IMR-90 (cell line): ENCODE measurements at regions not wholly inside any gene's neighbourhood (a gene's known extent, or its start where the extent isn't known, plus 50 kb on each side); places are given as distances from the start of the nearest gene placed in this dataset.

Experiments used
- ATAC-seq: fragments of 200-7000 bp; cut with Tn5 transposase; 2 replicates; pipeline ENCODE4 v1.9.1; 2020; ENCODE audit warnings: low read depth, mild to moderate bottlenecking, moderate library complexity
- BruUV-seq: library from RNA; stranded (reverse); fragments of 400-500 nt; replicated peaks from 2 replicates; lab custom pipeline; 2021; lab: Mats Ljungman, UMichigan
- CTCF ChIA-PET: fragments of 300-600 bp; formaldehyde crosslinking; extraction: SDS; loops from one replicate; lab custom pipeline; 2021; ENCODE audit warnings: antibody characterized with exemption; lab: Yijun Ruan, JAX
- POLR2A ChIA-PET: fragments of 300-600 bp; sonication (Branson Sonifier 250); formaldehyde crosslinking; loops from one replicate; lab custom pipeline; 2022; ENCODE audit warnings: antibody characterized with exemption; ENCODE audit not compliant: unreplicated experiment; lab: Charles Lee
- DNase-seq: peaks from one replicate; pipeline ENCODE4 v3.0.0; 2013
- H2AFZ ChIP-seq: replicated peaks from 2 replicates; pipeline ENCODE3; 2013; ENCODE audit warnings: low read length, mild to moderate bottlenecking; ENCODE audit not compliant: poor library complexity
- H2AK5ac ChIP-seq: 2 replicates; pipeline ENCODE4 v1.6.1; 2013; ENCODE audit warnings: low read depth, low read length, inconsistent platforms
- H2AK9ac ChIP-seq: replicated peaks from 2 replicates; pipeline ENCODE3; 2013; ENCODE audit warnings: mild to moderate bottlenecking, low read depth, low read length, moderate library complexity; ENCODE audit not compliant: poor library complexity
- H2BK120ac ChIP-seq: 2 replicates; pipeline ENCODE4 v1.6.1; 2013; ENCODE audit warnings: low read depth, low read length, inconsistent platforms
- H2BK15ac ChIP-seq: 3 replicates; pipeline ENCODE4 v1.6.1; 2013; ENCODE audit warnings: low read depth, low read length, inconsistent platforms
- H2BK20ac ChIP-seq: 2 replicates; pipeline ENCODE4 v1.6.1; 2013; ENCODE audit warnings: low read depth, mild to moderate bottlenecking, inconsistent platforms, low read length, moderate library complexity
- H2BK5ac ChIP-seq: 2 replicates; pipeline ENCODE4 v1.6.1; 2013; ENCODE audit warnings: mild to moderate bottlenecking, low read depth, low read length, inconsistent platforms; ENCODE audit not compliant: poor library complexity, severe bottlenecking
- H3K14ac ChIP-seq: replicated peaks from 2 replicates; pipeline ENCODE4 v1.6.1; 2013; ENCODE audit warnings: low read depth, low read length, inconsistent platforms
- H3K18ac ChIP-seq: 2 replicates; pipeline ENCODE4 v1.6.1; 2013; ENCODE audit warnings: low read depth, low read length, control low read depth
- H3K23ac ChIP-seq: 2 replicates; pipeline ENCODE4 v1.6.1; 2013; ENCODE audit warnings: low read depth, low read length, inconsistent platforms
- H3K27ac ChIP-seq: 2 replicates; pipeline ENCODE4 v1.5.1; 2013; ENCODE audit warnings: mild to moderate bottlenecking, control low read depth, low read length; ENCODE audit not compliant: insufficient read depth
- H3K27me3 ChIP-seq: 2 replicates; pipeline ENCODE4 v1.6.1; 2013; ENCODE audit warnings: low read length; ENCODE audit not compliant: control insufficient read depth, insufficient read depth
- H3K36me3 ChIP-seq: 2 replicates; pipeline ENCODE4 v1.6.1; 2013; ENCODE audit warnings: low read length, mixed read lengths; ENCODE audit not compliant: control insufficient read depth, insufficient read depth
- H3K4ac ChIP-seq: 2 replicates; pipeline ENCODE4 v1.6.1; 2013; ENCODE audit warnings: low read depth, low read length, inconsistent platforms
- H3K4me1 ChIP-seq: 2 replicates; pipeline ENCODE4 v1.6.1; 2013; ENCODE audit warnings: low read length, mixed read lengths; ENCODE audit not compliant: control insufficient read depth, insufficient read depth
- H3K4me2 ChIP-seq: 2 replicates; pipeline ENCODE4 v1.6.1; 2013; ENCODE audit warnings: low read depth, mild to moderate bottlenecking, control low read depth, low read length, moderate library complexity
- H3K4me3 ChIP-seq: 2 replicates; pipeline ENCODE4 v1.5.1; 2013; ENCODE audit warnings: low read depth, mild to moderate bottlenecking, control low read depth, low read length, moderate library complexity; ENCODE audit not compliant: insufficient read depth
- H3K56ac ChIP-seq: 2 replicates; pipeline ENCODE4 v1.6.1; 2013; ENCODE audit warnings: low read length, inconsistent platforms; ENCODE audit not compliant: insufficient read depth; ENCODE audit errors: extremely low read depth
- H3K79me1 ChIP-seq, 2 experiments: 2 replicates each; pipeline ENCODE4 v1.6.1; 2013; ENCODE audit warnings: low read length in 2 of 2, inconsistent platforms in 1 of 2, low read depth in 1 of 2
- H3K9ac ChIP-seq: 2 replicates; pipeline ENCODE4 v1.6.1; 2013; ENCODE audit warnings: low read depth, low read length, control low read depth
- H3K9me1 ChIP-seq: 2 replicates; pipeline ENCODE4 v1.6.1; 2013; ENCODE audit warnings: low read length, inconsistent platforms; ENCODE audit not compliant: insufficient read depth
- H3K9me3 ChIP-seq: 2 replicates; pipeline ENCODE4 v1.6.1; 2013; ENCODE audit warnings: low read length; ENCODE audit not compliant: control insufficient read depth, insufficient read depth
- H4K20me1 ChIP-seq: 2 replicates; pipeline ENCODE4 v1.6.1; 2013; ENCODE audit warnings: low read length, inconsistent platforms; ENCODE audit not compliant: insufficient read depth
- H4K5ac ChIP-seq: 2 replicates; pipeline ENCODE4 v1.6.1; 2013; ENCODE audit warnings: mild to moderate bottlenecking, low read depth, low read length, control low read depth
- H4K8ac ChIP-seq, 2 experiments: 2 replicates each; pipeline ENCODE4 v1.6.1; 2013; ENCODE audit warnings: low read depth in 2 of 2, low read length in 2 of 2, control low read depth in 1 of 2, inconsistent platforms in 1 of 2
- H4K91ac ChIP-seq: 2 replicates; pipeline ENCODE4 v1.6.1; 2013; ENCODE audit warnings: low read depth, low read length, inconsistent platforms; ENCODE audit not compliant: insufficient read depth
- BHLHE40 ChIP-seq: fragments of 150-350 bp; IDR thresholded peaks from 2 replicates; pipeline ENCODE4 v1.6.1; 2016; ENCODE audit warnings: mild to moderate bottlenecking, low read depth, low read length
- CEBPB ChIP-seq: IDR thresholded peaks from 2 replicates; pipeline ENCODE4 v1.6.1; 2012; ENCODE audit warnings: low read depth, low read length, improper control_type of control experiment
- CHD1 ChIP-seq: IDR thresholded peaks from 2 replicates; pipeline ENCODE4 v1.6.1; 2012; ENCODE audit warnings: low read depth, low read length, improper control_type of control experiment
- CTCF ChIP-seq: conservative IDR thresholded peaks from 2 replicates; pipeline ENCODE4 v1.5.1; 2012; ENCODE audit warnings: mild to moderate bottlenecking, low read depth, low read length, improper control_type of control experiment
- ELK1 ChIP-seq: fragments of 150-350 bp; IDR thresholded peaks from 2 replicates; pipeline ENCODE4 v1.6.1; 2016; ENCODE audit warnings: low read depth, mild to moderate bottlenecking, low read length, moderate library complexity, borderline replicate concordance
- FOS ChIP-seq: fragments of 150-350 bp; IDR thresholded peaks from 2 replicates; pipeline ENCODE4 v1.6.1; 2016; ENCODE audit warnings: low read depth, low read length
- MAFK ChIP-seq: IDR thresholded peaks from 2 replicates; pipeline ENCODE4 v1.6.1; 2012; ENCODE audit warnings: low read depth, low read length, improper control_type of control experiment
- MAZ ChIP-seq: IDR thresholded peaks from 2 replicates; pipeline ENCODE4 v1.6.1; 2012; ENCODE audit warnings: low read depth, mild to moderate bottlenecking, low read length, improper control_type of control experiment, moderate library complexity, borderline replicate concordance
- MXI1 ChIP-seq: IDR thresholded peaks from 2 replicates; pipeline ENCODE4 v1.6.1; 2012; ENCODE audit warnings: low read depth, mild to moderate bottlenecking, low read length, moderate library complexity, borderline replicate concordance
- RAD21 ChIP-seq: IDR thresholded peaks from 2 replicates; pipeline ENCODE4 v1.6.1; 2012; ENCODE audit warnings: low read length, improper control_type of control experiment
- RCOR1 ChIP-seq: IDR thresholded peaks from 2 replicates; pipeline ENCODE4 v1.6.1; 2012; ENCODE audit warnings: mild to moderate bottlenecking, low read length, improper control_type of control experiment; ENCODE audit not compliant: insufficient replicate concordance
- RFX5 ChIP-seq: IDR thresholded peaks from 2 replicates; pipeline ENCODE4 v1.8.0; 2012; ENCODE audit warnings: low read depth, mild to moderate bottlenecking, low read length, moderate library complexity
- SMC3 ChIP-seq: fragments of 150-350 bp; IDR thresholded peaks from 2 replicates; pipeline ENCODE4 v1.6.1; 2016; ENCODE audit warnings: low read depth, mild to moderate bottlenecking, antibody characterized with exemption, low read length, moderate library complexity
- USF2 ChIP-seq: fragments of 150-350 bp; IDR thresholded peaks from 2 replicates; pipeline ENCODE4 v1.6.1; 2017; ENCODE audit warnings: mild to moderate bottlenecking, antibody characterized with exemption, low read length, low read depth
- dilution Hi-C: fragments of 300-500 bp; cut with HindIII; formaldehyde crosslinking; loops from one replicate; pipeline ENCODE4 v1.14.3; 2018; ENCODE audit warnings: low sequenced_read_pairs; ENCODE audit not compliant: unreplicated experiment
- in situ Hi-C: fragments of 300-500 bp; cut with MboI; formaldehyde crosslinking; loops from 3 replicates; pipeline ENCODE4 v1.14.3; 2019; ENCODE audit warnings: low sequenced_read_pairs, inconsistent platforms, mixed read lengths
- intact Hi-C: fragments of 100-400 bp; cut with micrococcal nuclease; formaldehyde crosslinking; loops from 2 replicates; pipeline ENCODE4 v1.10.0; 2022

GRCh38 chr9:3721096-3721495 lies 195.3 kb upstream of the RFX3 start:
- Histone ChIP-seq H3K56ac (no peak overlapping the region), H3K27me3 (no peaks in the 10 kb centered on the region), H2AFZ (no peak overlapping the region), H3K27ac (no peak overlapping the region), H2BK5ac (no peak overlapping the region), H2BK15ac (no peak overlapping the region), H3K79me1 (no peaks in the 10 kb centered on the region), H3K9ac (no peak overlapping the region), H3K4ac (no peak overlapping the region), H3K4me2 (no peak overlapping the region), H2BK20ac (no peak overlapping the region), H2AK9ac (no peak overlapping the region), H2AK5ac (no peak overlapping the region), H3K9me1 (no peaks in the 10 kb centered on the region), H4K91ac (no peak overlapping the region), H3K4me1 (no peaks in the 10 kb centered on the region), H4K8ac (no peak overlapping the region), H3K23ac (no peak overlapping the region), H2BK120ac (no peak overlapping the region), H3K14ac (no peak overlapping the region), H3K9me3 (no peaks in the 10 kb centered on the region), H3K4me3 (no peak overlapping the region), H3K18ac (no peak overlapping the region), H4K20me1 (no peaks in the 10 kb centered on the region), H3K36me3 (no peaks in the 10 kb centered on the region), H4K5ac (no peak overlapping the region)
- no peak for TF ChIP-seq SMC3
- no peak for TF ChIP-seq USF2
- no peak for TF ChIP-seq MAFK
- no peak for TF ChIP-seq RFX5
- TF ChIP-seq RCOR1 = no peak
- no peak for TF ChIP-seq CTCF
- TF ChIP-seq ELK1 = no peak
- no peak for TF ChIP-seq BHLHE40
- no peak for TF ChIP-seq MXI1
- no peak for TF ChIP-seq RAD21
- TF ChIP-seq FOS = no peak
- TF ChIP-seq CHD1 = no peak
- no peak for TF ChIP-seq MAZ
- no peak for TF ChIP-seq CEBPB
- in situ Hi-C loops = no loop called here
- no peak for DNase-seq
- ChIA-PET POLR2A (interaction anchor here (0.6 kb wide), 1 partner anchor 251 kb away, joined by 5 read pairs; no protein-coding TSS in a partner anchor), CTCF (no interaction called here)
- no peak for ATAC-seq
- no TSS peak for BruUV-seq
- intact Hi-C loops = no loop called here
- dilution Hi-C loops = no loop called here
